H1 (cell line): ENCODE measurements at regions not wholly inside any gene's neighbourhood (a gene's known extent, or its start where the extent isn't known, plus 50 kb on each side); places are given as distances from the start of the nearest gene placed in this dataset.

Experiments used
- CTCF ChIA-PET: fragments of 300-600 bp; sonication (Branson Sonifier 250); formaldehyde crosslinking; loops from one replicate; lab custom pipeline; 2021; ENCODE audit not compliant: partially characterized antibody; lab: Charles Lee
- POLR2A ChIA-PET: fragments of 300-600 bp; sonication (Branson Sonifier 250); formaldehyde crosslinking; loops from one replicate; lab custom pipeline; 2021; ENCODE audit warnings: inconsistent platforms; ENCODE audit not compliant: partially characterized antibody; lab: Charles Lee
- DNase-seq, 2 experiments: peaks; one replicate each; pipeline versions ENCODE4 v3.0.0 to v3.0.0-alpha.2; 2010 to 2022; ENCODE audit warnings: low spot score in 2 of 2, low read depth in 1 of 2, mixed read lengths in 1 of 2
- FAIRE-seq: peaks from 2 replicates; lab custom pipeline; 2011; peaks lifted over from hg19 to GRCh38; lab: Jason Lieb, UNC
- H2AFZ ChIP-seq: 2 replicates; pipeline ENCODE4 v1.8.1; 2012; ENCODE audit warnings: low read length, inconsistent platforms
- H2AK5ac ChIP-seq: 2 replicates; pipeline ENCODE4 v1.6.1; 2013; ENCODE audit warnings: low read depth, low read length
- H2BK120ac ChIP-seq: replicated peaks from 2 replicates; pipeline ENCODE3; 2013; ENCODE audit warnings: low read depth, low read length, inconsistent platforms
- H2BK12ac ChIP-seq: 2 replicates; pipeline ENCODE4 v1.6.1; 2013; ENCODE audit warnings: low read depth, low read length
- H2BK15ac ChIP-seq: 2 replicates; pipeline ENCODE4 v1.6.1; 2013; ENCODE audit warnings: low read length
- H2BK20ac ChIP-seq: 2 replicates; pipeline ENCODE4 v1.6.1; 2013; ENCODE audit warnings: low read length
- H2BK5ac ChIP-seq: 2 replicates; pipeline ENCODE4 v1.6.1; 2013; ENCODE audit warnings: low read depth, low read length
- H3K14ac ChIP-seq: 2 replicates; pipeline ENCODE4 v1.6.1; 2013; ENCODE audit warnings: inconsistent platforms; ENCODE audit not compliant: insufficient read length
- H3K18ac ChIP-seq: 2 replicates; pipeline ENCODE4 v1.6.1; 2013; ENCODE audit warnings: low read length; ENCODE audit errors: extremely low read depth
- H3K23ac ChIP-seq: 2 replicates; pipeline ENCODE4 v1.6.1; 2013; ENCODE audit warnings: inconsistent platforms; ENCODE audit not compliant: insufficient read length
- H3K23me2 ChIP-seq: 2 replicates; pipeline ENCODE4 v1.6.1; 2013; ENCODE audit warnings: low read depth, low read length
- H3K27ac ChIP-seq: 2 replicates; pipeline ENCODE4 v1.6.1; 2011; ENCODE audit warnings: low read depth, low read length, inconsistent platforms
- H3K27me3 ChIP-seq, 4 experiments: replicated peaks in 1 of 4; 1 replicate in 1 of 4; 2 replicates in 3 of 4; pipeline versions ENCODE4 v1.6.1 to v1.8.1; 2011 to 2013; ENCODE audit warnings: low read length in 3 of 4, mild to moderate bottlenecking in 3 of 4, inconsistent platforms in 2 of 4, mixed read lengths in 2 of 4, moderate library complexity in 1 of 4; ENCODE audit not compliant: control insufficient read depth in 3 of 4, insufficient read depth in 3 of 4; ENCODE audit errors: extremely low read depth in 1 of 4
- H3K36me3 ChIP-seq, 4 experiments: 2 replicates each; pipeline versions ENCODE4 v1.6.1 to v1.8.1; 2011 to 2013; ENCODE audit warnings: mild to moderate bottlenecking in 4 of 4, low read length in 3 of 4, moderate library complexity in 2 of 4, control low read depth in 1 of 4, inconsistent platforms in 1 of 4; ENCODE audit not compliant: insufficient read depth in 4 of 4, control insufficient read depth in 2 of 4
- H3K4ac ChIP-seq: replicated peaks from 2 replicates; pipeline ENCODE3; 2013; ENCODE audit warnings: low read length, low read depth, mixed read lengths, inconsistent platforms; ENCODE audit not compliant: insufficient read length
- H3K4me1 ChIP-seq, 4 experiments: replicated peaks in 1 of 4; 1 replicate in 1 of 4; 2 replicates in 3 of 4; pipeline versions ENCODE4 v1.6.1 to v1.8.1; 2011 to 2013; ENCODE audit warnings: low read length in 3 of 4, inconsistent platforms in 2 of 4, mixed read lengths in 1 of 4; ENCODE audit not compliant: insufficient read depth in 4 of 4, control insufficient read depth in 3 of 4
- H3K4me2 ChIP-seq, 2 experiments: 2 replicates each; pipeline versions ENCODE4 v1.6.1 to v1.8.1; 2011 to 2013; ENCODE audit warnings: low read depth in 2 of 2, low read length in 2 of 2, control low read depth in 1 of 2, inconsistent platforms in 1 of 2, mild to moderate bottlenecking in 1 of 2; ENCODE audit not compliant: insufficient read depth in 1 of 2
- H3K4me3 ChIP-seq, 4 experiments: fragments of 200-600, 300-600 bp in 1 of 4; sonication (generic), shearing (Covaris generic), sonication (Bioruptor Twin) in 1 of 4; 2 replicates each; pipeline versions ENCODE4 v1.5.1 to v1.8.1; 2011 to 2016; ENCODE audit warnings: low read length in 4 of 4, low read depth in 3 of 4, control low read depth in 2 of 4, inconsistent platforms in 2 of 4, mild to moderate bottlenecking in 2 of 4, mixed read lengths in 1 of 4, moderate library complexity in 1 of 4; ENCODE audit not compliant: insufficient read depth in 2 of 4; ENCODE audit errors: extremely low read depth in 1 of 4
- H3K56ac ChIP-seq: replicated peaks from 2 replicates; pipeline ENCODE3; 2013; ENCODE audit warnings: low read depth, mild to moderate bottlenecking, mixed read lengths, low read length, inconsistent platforms; ENCODE audit not compliant: insufficient read length
- H3K79me1 ChIP-seq: 2 replicates; pipeline ENCODE4 v1.6.1; 2013; ENCODE audit warnings: low read depth, low read length, control low read depth
- H3K79me2 ChIP-seq, 2 experiments: 2 replicates each; pipeline versions ENCODE4 v1.6.1 to v1.8.1; 2012 to 2013; ENCODE audit warnings: low read length in 2 of 2, mild to moderate bottlenecking in 2 of 2, inconsistent platforms in 1 of 2; ENCODE audit not compliant: insufficient read depth in 2 of 2, control insufficient read depth in 1 of 2
- H3K9ac ChIP-seq, 4 experiments: replicated peaks in 1 of 4; 1 replicate in 1 of 4; 2 replicates in 3 of 4; pipeline versions ENCODE4 v1.6.1 to v1.8.1; 2011 to 2013; ENCODE audit warnings: low read depth in 3 of 4, low read length in 3 of 4, control low read depth in 2 of 4, mild to moderate bottlenecking in 2 of 4, moderate library complexity in 2 of 4, inconsistent platforms in 1 of 4; ENCODE audit errors: extremely low read depth in 1 of 4
- H3K9me3 ChIP-seq, 2 experiments: 2 replicates each; pipeline versions ENCODE4 v1.6.1 to v1.8.1; 2012 to 2013; ENCODE audit warnings: mild to moderate bottlenecking in 2 of 2, moderate library complexity in 2 of 2, control low read depth in 1 of 2, inconsistent platforms in 1 of 2, low read depth in 1 of 2, low read length in 1 of 2, mixed read lengths in 1 of 2; ENCODE audit not compliant: insufficient read depth in 2 of 2
- H4K20me1 ChIP-seq, 2 experiments: replicated peaks in 1 of 2; 2 replicates each; pipeline versions ENCODE3 to v1.8.1; 2011 to 2013; ENCODE audit warnings: inconsistent platforms in 2 of 2, low read length in 2 of 2, mild to moderate bottlenecking in 1 of 2; ENCODE audit not compliant: insufficient read depth in 2 of 2, control insufficient read depth in 1 of 2
- H4K5ac ChIP-seq: 2 replicates; pipeline ENCODE4 v1.6.1; 2013; ENCODE audit warnings: low read length, low read depth, mixed read lengths, inconsistent platforms; ENCODE audit not compliant: insufficient read length
- H4K8ac ChIP-seq: 2 replicates; pipeline ENCODE4 v1.8.0; 2013; ENCODE audit warnings: mild to moderate bottlenecking, moderate library complexity, low read length, inconsistent platforms; ENCODE audit not compliant: insufficient read depth; ENCODE audit errors: extremely low read depth
- H4K91ac ChIP-seq: replicated peaks from 2 replicates; pipeline ENCODE3; 2013; ENCODE audit warnings: low read length, mixed read lengths, inconsistent platforms; ENCODE audit not compliant: insufficient read length
- ATF2 ChIP-seq: IDR thresholded peaks from 2 replicates; pipeline ENCODE4 v1.6.1; 2012; ENCODE audit warnings: low read length, inconsistent platforms
- BCL11A ChIP-seq, 2 experiments: IDR thresholded peaks; one replicate each; pipeline ENCODE4 v1.6.1; 2011; ENCODE audit warnings: low read depth in 2 of 2, low read length in 2 of 2, mild to moderate bottlenecking in 2 of 2
- JUND ChIP-seq: IDR thresholded peaks from 2 replicates; pipeline ENCODE4 v1.6.1; 2011; ENCODE audit warnings: mild to moderate bottlenecking, improper control_type of control experiment, low read length
- KDM4A ChIP-seq: IDR thresholded peaks from one replicate; pipeline ENCODE4 v1.7.1; 2012; ENCODE audit warnings: low read depth, mild to moderate bottlenecking, moderate library complexity, low read length, inconsistent platforms; ENCODE audit not compliant: severe bottlenecking
- KDM5A ChIP-seq: fragments of 200-600 bp; IDR thresholded peaks from 2 replicates; pipeline ENCODE4 v1.7.1; 2012; ENCODE audit warnings: mild to moderate bottlenecking, low read length, inconsistent platforms, mixed read lengths
- NANOG ChIP-seq: IDR thresholded peaks from 2 replicates; pipeline ENCODE4 v1.6.1; 2011; ENCODE audit warnings: low read length, low read depth, mild to moderate bottlenecking, inconsistent platforms; ENCODE audit not compliant: insufficient read depth, poor library complexity, severe bottlenecking
- PHF8 ChIP-seq: fragments of 200-600 bp; sonication (generic); conservative IDR thresholded peaks from 2 replicates; pipeline ENCODE4 v1.7.1; 2012; ENCODE audit warnings: low read depth, mild to moderate bottlenecking, inconsistent platforms, low read length, moderate library complexity
- POLR2AphosphoS5 ChIP-seq: IDR thresholded peaks from 2 replicates; pipeline ENCODE4 v1.6.1; 2011; ENCODE audit warnings: low read depth, low read length
- SIN3A ChIP-seq, 2 experiments: IDR thresholded peaks in 1 of 2; conservative IDR thresholded peaks in 1 of 2; 2 replicates each; pipeline ENCODE4 v1.6.1; 2011 to 2012; ENCODE audit warnings: low read length in 2 of 2, improper control_type of control experiment in 1 of 2, low read depth in 1 of 2, mild to moderate bottlenecking in 1 of 2
- SP1 ChIP-seq: IDR thresholded peaks from 2 replicates; pipeline ENCODE4 v1.6.1; 2011; ENCODE audit warnings: low read depth, low read length
- WGBS, 2 experiments: shearing (Covaris generic) in 1 of 2; methylation state at CpG; one replicate each; pipeline versions ENCODE4 v1.1.6 to v1.1.7; 2013 to 2015; ENCODE audit warnings: low lambda C conversion rate in 2 of 2, mixed read lengths in 2 of 2, inconsistent platforms in 1 of 2, low coverage in 1 of 2, missing lambda C conversion rate in 1 of 2; ENCODE audit not compliant: insufficient replicate concordance in 2 of 2, insufficient coverage in 1 of 2, insufficient read length in 1 of 2; ENCODE audit errors: extremely low coverage in 1 of 2, missing lambda C conversion rate in 1 of 2; 5-methylcytosine and 5-hydroxymethylcytosine counted together

GRCh38 chr12:30046376-30046775, 262.6 kb upstream of the TMTC1 start:
- WGBS, 2 experiments = 94% methylated on average over 2 of the region's 2 CpGs; no CpG with 5 or more reads in 1 of the 2 experiments
- Histone ChIP-seq H3K4me1 (peaks cover 0 to 6% (median 2%) of the 10 kb centered on the region in 4 experiments; a peak in 2 of 7 replicates), H3K9me3 (no peaks in the 10 kb centered on the region), H3K36me3 (no peaks in the 10 kb centered on the region), H2BK15ac (no peak overlapping the region), H3K14ac (no peak overlapping the region), H2AK5ac (no peak overlapping the region), H2BK120ac (no peak overlapping the region), H3K4me2 (no peak overlapping the region), H3K4ac (no peak overlapping the region), H3K27me3 (no peaks in the 10 kb centered on the region), H3K79me1 (no peaks in the 10 kb centered on the region), H3K79me2 (no peaks in the 10 kb centered on the region), H2BK20ac (no peak overlapping the region), H4K5ac (no peak overlapping the region), H3K23ac (no peak overlapping the region), H3K23me2 (no peaks in the 10 kb centered on the region), H2BK5ac (no peak overlapping the region), H3K9ac (no peak overlapping the region), H3K27ac (no peak overlapping the region), H3K4me3 (no peak overlapping the region), H4K8ac (no peak overlapping the region), H3K18ac (no peak overlapping the region), H4K91ac (no peak overlapping the region), H2BK12ac (no peak overlapping the region), H4K20me1 (no peaks in the 10 kb centered on the region), H2AFZ (no peak overlapping the region), H3K56ac (no peak overlapping the region)
- CTCF ChIA-PET = no interaction called here
- no peak for FAIRE-seq
- no peak for DNase-seq
- TF ChIP-seq KDM4A (no peak), KDM5A (no peak), POLR2AphosphoS5 (no peak), SP1 (no peak), JUND (no peak), NANOG (no peak), SIN3A (conservative IDR thresholded peaks at IDR 0.05 in 1 of 2, IDR thresholded peaks at IDR 0.05 in 1 of 2; ENCODE audit: low read depth in 1 of 2, low read length in 2 of 2) (no peak), PHF8 (no peak), BCL11A (IDR thresholded peaks at IDR 0.05; ENCODE audit: low read depth in 2 of 2, low read length in 2 of 2) (no peak), ATF2 (no peak)
- POLR2A ChIA-PET = no interaction called here
